ENCODE measurements at regions not wholly inside any gene's neighbourhood (a gene's known extent, or its start where the extent isn't known, plus 50 kb on each side); places are given as distances from the start of the nearest gene placed in this dataset.

DNA sequence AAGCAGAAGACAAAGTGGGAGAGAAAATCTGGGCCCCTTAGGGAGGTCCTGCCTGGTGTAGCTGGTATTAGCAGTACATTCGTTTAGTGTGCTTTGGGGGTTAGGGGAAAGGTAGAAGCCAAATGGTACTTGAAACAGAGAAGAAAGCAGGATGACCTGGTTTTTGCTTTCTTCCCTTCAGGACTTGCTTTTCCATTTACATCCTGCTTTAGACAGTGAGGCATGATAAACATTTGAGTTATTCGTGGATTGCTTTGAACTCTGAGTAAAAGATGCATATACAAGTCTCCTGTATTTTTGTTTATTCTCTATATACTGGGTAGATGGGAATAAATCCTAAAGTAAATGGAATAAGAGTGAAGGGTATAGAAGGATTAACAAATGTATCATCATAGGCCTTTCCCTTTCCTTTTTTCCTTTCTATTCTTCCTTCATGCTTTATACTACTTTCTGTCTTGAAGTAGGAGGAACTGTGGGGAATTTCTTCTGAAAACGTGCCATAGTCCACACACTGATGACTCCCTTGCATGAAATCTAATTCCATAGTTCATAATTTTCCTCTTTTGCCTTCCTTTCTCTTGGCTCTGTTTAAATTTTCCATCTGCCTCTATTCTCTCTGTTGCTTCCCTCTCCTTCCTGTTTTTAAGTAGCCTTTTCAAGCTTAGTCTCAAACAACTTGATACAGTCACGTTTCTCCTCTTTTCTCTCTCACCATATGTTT is 139.5 kb upstream of the RBMS3 start:
- Histone ChIP-seq H3K79me2 (ENCODE audit: insufficient read depth, low read length) (no peaks in the 10 kb centered on the region), H3K27ac (ENCODE audit: low read depth in 1 of 2, low read length in 2 of 2) (no peak overlapping the region), H3K4me1 (ENCODE audit: control insufficient read depth in 1 of 2, insufficient read depth in 2 of 2, low read length in 2 of 2) (no peaks in the 10 kb centered on the region), H3K4me3 (replicated peaks in 1 of 3; ENCODE audit: low read depth in 2 of 3, low read length in 3 of 3) (no peak overlapping the region), H3K9ac (ENCODE audit: insufficient read depth, low read length, poor library complexity, severe bottlenecking) (no peak overlapping the region), H3K36me3 (replicated peaks in 1 of 2; ENCODE audit: control insufficient read depth in 1 of 2, insufficient read depth in 2 of 2, low read length in 2 of 2) (no peaks in the 10 kb centered on the region), H3K27me3 (ENCODE audit: control insufficient read depth in 2 of 2, insufficient read depth in 2 of 2, low read length in 2 of 2) (no peaks in the 10 kb centered on the region), H4K20me1 (ENCODE audit: insufficient read depth, low read length) (no peaks in the 10 kb centered on the region), H3K4me2 (replicated peaks; ENCODE audit: extremely low read depth, low read length, poor library complexity, severe bottlenecking) (no peak overlapping the region), H3K9me3 (replicated peaks in 1 of 2; ENCODE audit: control insufficient read depth in 1 of 2, insufficient read depth in 1 of 2, low read length in 2 of 2) (no peaks in the 10 kb centered on the region), H2AFZ (ENCODE audit: insufficient read depth, low read depth, low read length, poor library complexity, severe bottlenecking) (no peak overlapping the region)
- DNase-seq = no peak
- Mint-ChIP-seq H3K27ac (no peak overlapping the region), H3K27me3 (ENCODE audit: low read depth in 3 of 3) (no peaks in the 10 kb centered on the region), H3K9me3 (no peaks in the 10 kb centered on the region), H3K4me1 (no peaks in the 10 kb centered on the region), H3K36me3 (no peaks in the 10 kb centered on the region), H3K4me3 (no peak overlapping the region)
- 40% methylated on average over 1 of the region's 4 CpGs for WGBS (ENCODE audit: insufficient coverage)
- intact Hi-C loops (cut with micrococcal nuclease) = no loop called here
- TF ChIP-seq, protein P1, sequence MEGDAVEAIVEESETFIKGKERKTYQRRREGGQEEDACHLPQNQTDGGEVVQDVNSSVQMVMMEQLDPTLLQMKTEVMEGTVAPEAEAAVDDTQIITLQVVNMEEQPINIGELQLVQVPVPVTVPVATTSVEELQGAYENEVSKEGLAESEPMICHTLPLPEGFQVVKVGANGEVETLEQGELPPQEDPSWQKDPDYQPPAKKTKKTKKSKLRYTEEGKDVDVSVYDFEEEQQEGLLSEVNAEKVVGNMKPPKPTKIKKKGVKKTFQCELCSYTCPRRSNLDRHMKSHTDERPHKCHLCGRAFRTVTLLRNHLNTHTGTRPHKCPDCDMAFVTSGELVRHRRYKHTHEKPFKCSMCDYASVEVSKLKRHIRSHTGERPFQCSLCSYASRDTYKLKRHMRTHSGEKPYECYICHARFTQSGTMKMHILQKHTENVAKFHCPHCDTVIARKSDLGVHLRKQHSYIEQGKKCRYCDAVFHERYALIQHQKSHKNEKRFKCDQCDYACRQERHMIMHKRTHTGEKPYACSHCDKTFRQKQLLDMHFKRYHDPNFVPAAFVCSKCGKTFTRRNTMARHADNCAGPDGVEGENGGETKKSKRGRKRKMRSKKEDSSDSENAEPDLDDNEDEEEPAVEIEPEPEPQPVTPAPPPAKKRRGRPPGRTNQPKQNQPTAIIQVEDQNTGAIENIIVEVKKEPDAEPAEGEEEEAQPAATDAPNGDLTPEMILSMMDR (IDR thresholded peaks at IDR 0.05) = no peak

DNA sequence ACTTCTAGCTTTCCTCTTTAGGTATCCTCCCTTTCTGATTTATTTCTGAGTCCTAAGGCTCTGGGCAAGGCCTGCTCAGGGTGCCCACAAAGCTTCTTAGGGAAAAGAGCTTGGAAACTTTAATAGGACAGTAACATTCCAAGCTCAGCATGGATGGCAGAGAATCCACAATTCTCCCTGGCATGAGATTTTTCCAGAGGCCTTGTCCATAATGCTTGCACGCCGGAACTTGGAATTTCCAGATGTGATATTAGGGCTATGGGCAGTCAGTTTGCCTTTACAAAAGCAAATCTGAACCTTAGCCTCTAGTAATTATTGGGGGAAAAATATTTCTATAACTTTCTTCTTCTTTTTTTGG is 139.0 kb upstream of the RBMS3 start:
- H3K27ac Mint-ChIP-seq = no peak overlapping the region
- no peaks in the 10 kb centered on the region for H3K36me3 Mint-ChIP-seq
- H3K36me3 ChIP-seq (replicated peaks in 1 of 2; ENCODE audit: control insufficient read depth in 1 of 2, insufficient read depth in 2 of 2, low read length in 2 of 2) = no peaks in the 10 kb centered on the region
- no peaks in the 10 kb centered on the region for H3K79me2 ChIP-seq (ENCODE audit: insufficient read depth, low read length)
- H3K27ac ChIP-seq (ENCODE audit: low read depth in 1 of 2, low read length in 2 of 2) = no peak overlapping the region
- no peaks in the 10 kb centered on the region for H3K9me3 ChIP-seq (replicated peaks in 1 of 2; ENCODE audit: control insufficient read depth in 1 of 2, insufficient read depth in 1 of 2, low read length in 2 of 2)
- no peaks in the 10 kb centered on the region for H3K4me1 ChIP-seq (ENCODE audit: control insufficient read depth in 1 of 2, insufficient read depth in 2 of 2, low read length in 2 of 2)
- H4K20me1 ChIP-seq (ENCODE audit: insufficient read depth, low read length) = no peaks in the 10 kb centered on the region
- H3K27me3 Mint-ChIP-seq (ENCODE audit: low read depth in 3 of 3) = no peaks in the 10 kb centered on the region
- no peaks in the 10 kb centered on the region for H3K4me1 Mint-ChIP-seq
- H2AFZ ChIP-seq (ENCODE audit: insufficient read depth, low read depth, low read length, poor library complexity, severe bottlenecking) = no peak overlapping the region
- intact Hi-C loops (cut with micrococcal nuclease) = no loop called here
- no peak overlapping the region for H3K4me2 ChIP-seq (replicated peaks; ENCODE audit: extremely low read depth, low read length, poor library complexity, severe bottlenecking)
- no peak for DNase-seq
- WGBS (ENCODE audit: insufficient coverage) = no CpG with 5 or more reads among the region's 2 CpGs
- TF ChIP-seq, protein P1 (IDR thresholded peaks at IDR 0.05) = no peak
- H3K9ac ChIP-seq (ENCODE audit: insufficient read depth, low read length, poor library complexity, severe bottlenecking) = no peak overlapping the region
- H3K4me3 Mint-ChIP-seq = no peak overlapping the region
- no peak overlapping the region for H3K4me3 ChIP-seq (replicated peaks in 1 of 3; ENCODE audit: low read depth in 2 of 3, low read length in 3 of 3)
- H3K9me3 Mint-ChIP-seq = no peaks in the 10 kb centered on the region
- no peaks in the 10 kb centered on the region for H3K27me3 ChIP-seq (ENCODE audit: control insufficient read depth in 2 of 2, insufficient read depth in 2 of 2, low read length in 2 of 2)

All from CD14-positive monocyte (primary cell).